HepG2 (cell line): ENCODE measurements at regions not wholly inside any gene's neighbourhood (a gene's known extent, or its start where the extent isn't known, plus 50 kb on each side); places are given as distances from the start of the nearest gene placed in this dataset.

Source experiments
- ATAC-seq: fragments of 200-7000 bp; cut with Tn5 transposase; 3 replicates; pipeline ENCODE4 v1.9.1; 2020; ENCODE audit warnings: mild to moderate bottlenecking, moderate library complexity
- BruUV-seq: library from RNA; stranded (reverse); fragments of 400-500 nt; replicated peaks from 2 replicates; lab custom pipeline; 2021; lab: Mats Ljungman, UMichigan
- CTCF ChIA-PET: fragments of 300-600 bp; formaldehyde crosslinking; extraction: SDS; loops from one replicate; lab custom pipeline; 2021; ENCODE audit warnings: low total read pairs, inconsistent platforms, low intra/inter-chr PET ratio; lab: Yijun Ruan, JAX
- POLR2A ChIA-PET: fragments of 350-600 bp; sonication (Branson Sonifier 250); formaldehyde crosslinking; loops from one replicate; lab custom pipeline; 2020; ENCODE audit warnings: antibody characterized with exemption, inconsistent platforms; lab: Yijun Ruan, JAX
- DNase-seq: peaks from one replicate; pipeline ENCODE4 v3.0.0-alpha.2; 2015; ENCODE audit warnings: low spot score
- FAIRE-seq: peaks from 3 replicates; lab custom pipeline; 2011; peaks lifted over from hg19 to GRCh38; lab: Jason Lieb, UNC
- H2AFZ ChIP-seq: one replicate; pipeline ENCODE4 v1.6.1; 2011; ENCODE audit warnings: low read length, inconsistent platforms
- H3K27ac ChIP-seq: fragments of 300-600 bp; 3 replicates; pipeline ENCODE4 v1.8.0; 2011; ENCODE audit warnings: mixed run types, mild to moderate bottlenecking, mixed read lengths, low read length, inconsistent platforms; ENCODE audit not compliant: insufficient read depth; ENCODE audit errors: extremely low read length
- H3K27me3 ChIP-seq, 2 experiments: fragments of 200-600 bp in 1 of 2; 2 replicates in 1 of 2; 3 replicates in 1 of 2; pipeline versions ENCODE4 v1.6.0 to v1.8.0; 2011; ENCODE audit warnings: low read length in 2 of 2, mild to moderate bottlenecking in 2 of 2, moderate library complexity in 2 of 2, inconsistent platforms in 1 of 2; ENCODE audit not compliant: insufficient read depth in 2 of 2, control insufficient read depth in 1 of 2
- H3K36me3 ChIP-seq, 2 experiments: fragments of 200-600 bp in 1 of 2; replicated peaks in 1 of 2; 2 replicates in 1 of 2; 3 replicates in 1 of 2; pipeline versions ENCODE4 v1.5.1 to v1.8.0; 2011; ENCODE audit warnings: low read length in 2 of 2, inconsistent platforms in 1 of 2; ENCODE audit not compliant: insufficient read depth in 2 of 2, control insufficient read depth in 1 of 2
- H3K4me1 ChIP-seq: 2 replicates; pipeline ENCODE4 v1.5.1; 2012; ENCODE audit warnings: low read length, inconsistent platforms; ENCODE audit not compliant: insufficient read depth
- H3K4me2 ChIP-seq: 2 replicates; pipeline ENCODE4 v1.6.0; 2011; ENCODE audit warnings: low read depth, low read length, inconsistent platforms
- H3K4me3 ChIP-seq, 3 experiments: fragments of 200-600 bp in 1 of 3; sonication (generic), shearing (Covaris generic) in 1 of 3; replicated peaks in 1 of 3; 2 replicates each; pipeline ENCODE4 v1.5.1; 2011 to 2016; ENCODE audit warnings: low read length in 3 of 3, inconsistent platforms in 2 of 3, low read depth in 2 of 3, mild to moderate bottlenecking in 2 of 3, control low read depth in 1 of 3, mixed read lengths in 1 of 3; ENCODE audit not compliant: insufficient read depth in 1 of 3
- H3K79me2 ChIP-seq: one replicate; pipeline ENCODE4 v1.6.1; 2011; ENCODE audit warnings: low read length, inconsistent platforms; ENCODE audit not compliant: insufficient read depth
- H3K9ac ChIP-seq: 2 replicates; pipeline ENCODE4 v1.6.0; 2011; ENCODE audit warnings: mild to moderate bottlenecking, low read depth, low read length, inconsistent platforms; ENCODE audit not compliant: insufficient read depth
- H3K9me3 ChIP-seq: 2 replicates; pipeline ENCODE4 v1.5.1; 2012; ENCODE audit warnings: mild to moderate bottlenecking, low read length
- H4K20me1 ChIP-seq: 2 replicates; pipeline ENCODE4 v1.6.0; 2011; ENCODE audit warnings: inconsistent platforms, mild to moderate bottlenecking, low read length, moderate library complexity; ENCODE audit not compliant: insufficient read depth
- ARNT ChIP-seq: fragments of 450-650 bp; IDR thresholded peaks from 2 replicates; pipeline ENCODE4 v1.6.1; 2017
- ATF7-NPFF ChIP-seq: sonication (generic); formaldehyde crosslinking; IDR thresholded peaks from 2 replicates; pipeline ENCODE4 v1.8.1; 2023; ENCODE audit warnings: mild to moderate bottlenecking, low read depth, missing genetic modification reagents, moderate library complexity
- ATRX ChIP-seq: sonication (generic); formaldehyde crosslinking; IDR thresholded peaks from 2 replicates; pipeline ENCODE4 v1.4.0; 2020; ENCODE audit warnings: missing genetic modification reagents, borderline replicate concordance
- CHD4 ChIP-seq: fragments of 200-600 bp; sonication (generic); IDR thresholded peaks from 2 replicates; pipeline ENCODE4 v1.7.0; 2017; ENCODE audit warnings: mild to moderate bottlenecking, low read length, borderline replicate concordance
- HOXA7 ChIP-seq: sonication (generic); formaldehyde crosslinking; IDR thresholded peaks from 2 replicates; pipeline ENCODE4 v1.8.1; 2022; ENCODE audit warnings: mild to moderate bottlenecking, missing genetic modification reagents, moderate library complexity
- MAFF ChIP-seq: IDR thresholded peaks from 2 replicates; pipeline ENCODE4 v1.6.1; 2011; ENCODE audit warnings: low read depth, low read length, improper control_type of control experiment
- MAFK ChIP-seq, 2 experiments: IDR thresholded peaks in 1 of 2; conservative IDR thresholded peaks in 1 of 2; 2 replicates each; pipeline ENCODE4 v1.6.1; 2011; ENCODE audit warnings: improper control_type of control experiment in 2 of 2, low read length in 2 of 2
- PPARG ChIP-seq: conservative IDR thresholded peaks from 2 replicates; pipeline ENCODE4 v1.6.1; 2016; ENCODE audit warnings: missing biosample characterization, missing genetic modification reagents
- RAD51 ChIP-seq: fragments of 450-650 bp; IDR thresholded peaks from 2 replicates; pipeline ENCODE4 v1.6.1; 2016; ENCODE audit warnings: borderline replicate concordance
- ZNF121 ChIP-seq: sonication (generic); formaldehyde crosslinking; IDR thresholded peaks from 2 replicates; pipeline ENCODE4 v1.5.0; 2020; ENCODE audit warnings: mild to moderate bottlenecking, missing genetic modification reagents
- ZNF3 ChIP-seq: IDR thresholded peaks from 2 replicates; pipeline ENCODE4 v1.7.0; 2017; ENCODE audit warnings: inconsistent platforms
- ZNF788 ChIP-seq: sonication (generic); formaldehyde crosslinking; IDR thresholded peaks from 2 replicates; pipeline ENCODE4 v1.5.0; 2020; ENCODE audit warnings: mild to moderate bottlenecking, missing genetic modification reagents, borderline replicate concordance
- WGBS: methylation state at CpG from one replicate; pipeline ENCODE4 v1.1.6; 2017; ENCODE audit warnings: low lambda C conversion rate; 5-methylcytosine and 5-hydroxymethylcytosine counted together
- in situ Hi-C: cut with HindIII; loops from 2 replicates; pipeline ENCODE4 v1.10.0; 2017; ENCODE audit warnings: low pct_unique_long_range_greater_than_20kb; ENCODE audit not compliant: extremely low pct_ligation_motif_present
- intact Hi-C: fragments of 100-400 bp; cut with micrococcal nuclease; formaldehyde crosslinking; loops from one replicate; pipeline ENCODE4 v1.10.0; 2022; ENCODE audit not compliant: unreplicated experiment
- TF ChIP-seq, protein P1 (sequence below): sonication (generic); formaldehyde crosslinking; IDR thresholded peaks from 2 replicates; pipeline ENCODE4 v1.4.0; 2020; ENCODE audit warnings: mild to moderate bottlenecking, missing genetic modification reagents, borderline replicate concordance
- TF ChIP-seq, protein P2 (sequence below): sonication (generic); formaldehyde crosslinking; IDR thresholded peaks from 2 replicates; pipeline ENCODE4 v1.8.0; 2022; ENCODE audit warnings: mild to moderate bottlenecking, missing genetic modification reagents, borderline replicate concordance
- TF ChIP-seq, protein P3 (sequence below), 2 experiments: sonication (generic) in 1 of 2; formaldehyde crosslinking in 1 of 2; IDR thresholded peaks; 2 replicates each; pipeline versions ENCODE4 v1.5.1 to v1.6.1; 2011 to 2020; ENCODE audit warnings: borderline replicate concordance in 1 of 2, low read depth in 1 of 2, low read length in 1 of 2, mild to moderate bottlenecking in 1 of 2, missing genetic modification reagents in 1 of 2, moderate library complexity in 1 of 2

DNA sequence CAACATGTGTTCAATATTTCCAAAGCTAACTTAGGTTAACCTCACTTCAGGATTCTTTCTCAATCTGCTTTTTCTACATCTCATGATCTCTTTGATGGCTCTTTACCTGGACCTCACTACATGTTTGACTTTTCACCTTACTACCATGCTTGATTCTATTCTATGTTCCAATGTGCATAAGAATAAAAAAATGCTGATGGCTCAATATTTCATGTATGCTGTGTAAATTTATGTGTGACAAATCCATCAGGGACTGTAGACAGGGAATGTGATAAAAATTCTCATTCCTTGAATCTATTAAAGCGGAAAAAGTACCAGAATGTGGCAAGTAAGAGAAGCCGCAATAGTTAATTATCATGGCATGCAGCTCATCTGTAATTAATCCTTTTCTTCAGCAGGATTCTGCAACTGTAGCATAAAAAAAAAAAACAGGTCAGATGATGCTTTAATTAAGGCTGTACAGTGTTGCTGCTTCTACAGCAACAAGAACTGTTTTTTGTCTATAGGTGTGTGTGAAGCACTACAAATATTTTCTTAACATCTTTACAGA, 276.9 kb upstream of the PRKD1 start:
- intact Hi-C loops = no loop called here
- WGBS = 44% methylated on average over 2 of the region's 2 CpGs
- Histone ChIP-seq H3K27ac (no peak overlapping the region), H3K4me2 (no peak overlapping the region), H3K36me3 (no peaks in the 10 kb centered on the region), H3K79me2 (no peaks in the 10 kb centered on the region), H3K4me3 (no peak overlapping the region), H3K9ac (no peak overlapping the region), H2AFZ (no peak overlapping the region), H3K27me3 (no peaks in the 10 kb centered on the region), H4K20me1 (no peaks in the 10 kb centered on the region), H3K4me1 (no peaks in the 10 kb centered on the region)
- FAIRE-seq (no peak), ATAC-seq (no peak), DNase-seq (no peak)
- CTCF ChIA-PET = no interaction called here
- POLR2A ChIA-PET = no interaction called here
- no TSS peak for BruUV-seq
- in situ Hi-C loops = no loop called here
- TF ChIP-seq MAFF (peak; percentile 73), CHD4 (no peak), MAFK (conservative IDR thresholded peaks at IDR 0.05 in 1 of 2, IDR thresholded peaks at IDR 0.05 in 1 of 2; ENCODE audit: low read length in 2 of 2) (peak; percentile 72 to 82), ATF7-NPFF (no peak), ARNT (no peak)
- TF ChIP-seq, protein P1, sequence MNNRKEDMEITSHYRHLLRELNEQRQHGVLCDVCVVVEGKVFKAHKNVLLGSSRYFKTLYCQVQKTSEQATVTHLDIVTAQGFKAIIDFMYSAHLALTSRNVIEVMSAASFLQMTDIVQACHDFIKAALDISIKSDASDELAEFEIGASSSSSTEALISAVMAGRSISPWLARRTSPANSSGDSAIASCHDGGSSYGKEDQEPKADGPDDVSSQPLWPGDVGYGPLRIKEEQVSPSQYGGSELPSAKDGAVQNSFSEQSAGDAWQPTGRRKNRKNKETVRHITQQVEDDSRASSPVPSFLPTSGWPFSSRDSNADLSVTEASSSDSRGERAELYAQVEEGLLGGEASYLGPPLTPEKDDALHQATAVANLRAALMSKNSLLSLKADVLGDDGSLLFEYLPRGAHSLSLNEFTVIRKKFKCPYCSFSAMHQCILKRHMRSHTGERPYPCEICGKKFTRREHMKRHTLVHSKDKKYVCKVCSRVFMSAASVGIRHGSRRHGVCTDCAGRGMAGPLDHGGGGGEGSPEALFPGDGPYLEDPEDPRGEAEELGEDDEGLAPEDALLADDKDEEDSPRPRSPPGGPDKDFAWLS (CRISPR knock-in tag) = no peak
- TF ChIP-seq, all 625 proteins: peak for 2
- H3K9me3 ChIP-seq = peaks cover 40% of the 10 kb centered on the region

DNA sequence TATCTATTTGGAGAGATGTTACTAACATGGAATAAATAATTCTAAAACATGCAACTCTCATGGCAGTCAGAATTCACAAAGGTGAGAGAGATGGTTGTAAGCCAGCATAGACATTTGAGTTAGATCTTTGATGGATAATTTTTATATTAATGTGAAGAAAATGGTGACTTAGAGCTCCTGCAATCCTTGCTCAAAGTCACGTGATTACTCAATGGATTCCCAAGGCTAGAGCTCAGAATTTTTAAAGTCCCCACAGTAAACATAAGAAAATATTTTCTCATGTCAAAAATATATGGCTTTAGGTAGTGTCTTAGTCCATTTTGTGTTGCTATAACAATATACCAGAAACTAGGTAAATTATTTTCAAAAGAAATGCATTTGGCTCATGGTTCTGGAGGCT, 281.5 kb upstream of the PRKD1 start:
- H3K4me1 ChIP-seq = no peaks in the 10 kb centered on the region
- no peak overlapping the region for H2AFZ ChIP-seq
- H3K79me2 ChIP-seq = no peaks in the 10 kb centered on the region
- ATAC-seq (no peak), FAIRE-seq (no peak), DNase-seq (no peak)
- H3K9me3 ChIP-seq = peaks cover 11% of the 10 kb centered on the region
- WGBS = 0% methylated on average over 1 of the region's 1 CpG
- no peaks in the 10 kb centered on the region for H3K27me3 ChIP-seq
- no peaks in the 10 kb centered on the region for H4K20me1 ChIP-seq
- H3K4me3 ChIP-seq = no peak overlapping the region
- ChIA-PET POLR2A (no interaction called here), CTCF (no interaction called here)
- no peak overlapping the region for H3K9ac ChIP-seq
- in situ Hi-C loops (no loop called here), intact Hi-C loops (no loop called here)
- no TSS peak for BruUV-seq
- no peaks in the 10 kb centered on the region for H3K36me3 ChIP-seq
- H3K4me2 ChIP-seq = no peak overlapping the region
- H3K27ac ChIP-seq = no peak overlapping the region
- TF ChIP-seq HOXA7 (CRISPR knock-in tag) (no peak), ZNF3 (no peak), RAD51 (peak; percentile 89), ZNF788 (no peak), PPARG (CRISPR knock-in tag) (no peak), ZNF121 (CRISPR knock-in tag) (no peak), ATRX (CRISPR knock-in tag) (no peak)
- TF ChIP-seq, protein P2, sequence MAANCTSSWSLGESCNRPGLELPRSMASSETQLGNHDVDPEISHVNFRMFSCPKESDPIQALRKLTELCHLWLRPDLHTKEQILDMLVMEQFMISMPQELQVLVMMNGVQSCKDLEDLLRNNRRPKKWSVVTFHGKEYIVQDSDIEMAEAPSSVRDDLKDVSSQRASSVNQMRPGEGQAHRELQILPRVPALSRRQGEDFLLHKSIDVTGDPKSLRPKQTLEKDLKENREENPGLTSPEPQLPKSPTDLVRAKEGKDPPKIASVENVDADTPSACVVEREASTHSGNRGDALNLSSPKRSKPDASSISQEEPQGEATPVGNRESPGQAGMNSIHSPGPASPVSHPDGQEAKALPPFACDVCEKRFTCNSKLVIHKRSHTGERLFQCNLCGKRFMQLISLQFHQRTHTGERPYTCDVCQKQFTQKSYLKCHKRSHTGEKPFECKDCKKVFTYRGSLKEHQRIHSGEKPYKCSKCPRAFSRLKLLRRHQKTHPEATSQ (CRISPR knock-in tag) = no peak
- TF ChIP-seq, protein P3, sequence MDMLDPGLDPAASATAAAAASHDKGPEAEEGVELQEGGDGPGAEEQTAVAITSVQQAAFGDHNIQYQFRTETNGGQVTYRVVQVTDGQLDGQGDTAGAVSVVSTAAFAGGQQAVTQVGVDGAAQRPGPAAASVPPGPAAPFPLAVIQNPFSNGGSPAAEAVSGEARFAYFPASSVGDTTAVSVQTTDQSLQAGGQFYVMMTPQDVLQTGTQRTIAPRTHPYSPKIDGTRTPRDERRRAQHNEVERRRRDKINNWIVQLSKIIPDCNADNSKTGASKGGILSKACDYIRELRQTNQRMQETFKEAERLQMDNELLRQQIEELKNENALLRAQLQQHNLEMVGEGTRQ (IDR thresholded peaks at IDR 0.05; ENCODE audit: low read depth, low read length) = peak; percentile 66; the same call in 1 of the 2 replicates
- TF ChIP-seq, protein P3 (CRISPR knock-in tag; IDR thresholded peaks at IDR 0.05; ENCODE audit: borderline replicate concordance) = no peak
